ENCODE measurements at regions not wholly inside any gene's neighbourhood (a gene's known extent, or its start where the extent isn't known, plus 50 kb on each side); places are given as distances from the start of the nearest gene placed in this dataset.

DNA sequence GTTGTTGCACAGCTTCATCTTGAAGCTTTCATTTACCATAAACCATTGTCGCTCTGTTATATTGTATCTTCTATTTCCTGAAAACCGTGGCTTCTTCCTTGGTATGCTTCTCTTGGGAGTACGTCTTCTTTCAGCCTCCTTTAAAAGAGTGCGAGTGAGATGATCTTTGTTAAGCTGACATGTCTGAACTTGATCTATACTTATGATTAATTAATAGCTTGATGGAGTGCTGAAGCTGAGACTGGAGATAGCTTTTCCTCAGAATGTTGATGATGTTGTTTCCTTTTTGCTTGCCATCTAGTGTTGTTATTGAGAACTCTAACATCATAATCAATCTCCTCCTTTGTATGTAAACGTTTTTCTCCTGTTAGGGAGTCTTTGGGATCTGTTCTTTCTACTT lies 529.3 kb upstream of the SPRY2 start:
- Histone ChIP-seq H4K20me1 (replicated peaks; ENCODE audit: control insufficient read depth, extremely low read depth, insufficient read depth, low read length) (no peaks in the 10 kb centered on the region), H3K4me1 (ENCODE audit: control insufficient read depth, extremely low read depth, insufficient read depth, low read length) (peaks cover 9% of the 10 kb centered on the region), H3K27me3 (ENCODE audit: control insufficient read depth in 2 of 2, insufficient read depth in 2 of 2, low read length in 2 of 2) (no peaks in the 10 kb centered on the region), H3K9me3 (replicated peaks; ENCODE audit: control insufficient read depth, insufficient read depth, low read length) (no peaks in the 10 kb centered on the region), H3K79me2 (ENCODE audit: control insufficient read depth, insufficient read depth, low read length) (no peaks in the 10 kb centered on the region), H2AFZ (ENCODE audit: low read depth, low read length) (no peak overlapping the region), H3K4me2 (ENCODE audit: insufficient read depth, low read length) (no peak overlapping the region), H3K27ac (ENCODE audit: insufficient read depth, low read depth, low read length) (no peak overlapping the region), H3K9ac (replicated peaks; ENCODE audit: extremely low read depth, insufficient read depth, low read length) (no peak overlapping the region), H3K4me3 (replicated peaks in 1 of 3; ENCODE audit: insufficient read depth in 1 of 3, low read depth in 1 of 3, low read length in 3 of 3) (no peak overlapping the region), H3K9me1 (replicated peaks; ENCODE audit: control insufficient read depth, extremely low read depth, insufficient read depth, low read length) (no peaks in the 10 kb centered on the region), H3K36me3 (ENCODE audit: control insufficient read depth in 2 of 2, extremely low read depth in 1 of 2, insufficient read depth in 2 of 2, low read length in 2 of 2) (no peaks in the 10 kb centered on the region)
- POLR2A ChIA-PET: no interaction called here
- BruUV-seq (replicated peaks): no TSS peak
- dilution Hi-C loops (cut with MboI; ENCODE audit: extremely low pct_ligation_motif_present, low sequenced_read_pairs): no loop called here
- FAIRE-seq (peak; percentile 48), DNase-seq (ENCODE audit: low read depth, low spot score) (no peak)
- TF ChIP-seq JUN (IDR thresholded peaks at IDR 0.05; ENCODE audit: borderline replicate concordance, insufficient read depth, insufficient read length, low read depth): no peak
- TF ChIP-seq POLR2AphosphoS5 (IDR thresholded peaks at IDR 0.05; ENCODE audit: insufficient read depth, low read depth, low read length): no peak
- intact Hi-C loops (cut with micrococcal nuclease): loop anchor here (2.0 to 5.0 kb wide), 4 partner anchors 127 to 933 kb away; no protein-coding TSS in a partner anchor
- CTCF ChIA-PET: interaction anchor here (1.7 to 2.1 kb wide), 2 partner anchors 11 to 20 kb away, joined by 5 to 6 read pairs; no protein-coding TSS in a partner anchor

DNA sequence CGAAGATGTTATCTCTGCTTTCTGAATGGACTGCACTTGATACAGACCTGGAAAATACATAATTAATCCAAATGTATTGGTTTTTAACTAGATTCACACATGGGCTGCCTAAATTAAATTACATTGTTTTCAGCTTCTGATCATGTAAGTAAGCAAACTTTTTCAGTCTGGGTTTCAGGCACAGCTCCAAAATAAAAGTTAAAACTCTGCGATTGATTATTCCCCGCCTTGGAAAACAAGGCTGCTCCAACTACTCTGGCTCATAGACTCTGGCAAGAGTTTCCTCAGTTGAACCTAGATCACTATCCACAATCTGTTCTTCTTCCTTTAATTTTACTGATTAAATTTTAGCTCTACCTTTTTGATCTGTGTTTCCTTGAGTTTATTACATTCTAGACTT lies 526.0 kb upstream of the SPRY2 start:
- Histone ChIP-seq H3K27ac (ENCODE audit: insufficient read depth, low read depth, low read length) (no peak overlapping the region), H3K9me1 (replicated peaks; ENCODE audit: control insufficient read depth, extremely low read depth, insufficient read depth, low read length) (no peaks in the 10 kb centered on the region), H3K9me3 (replicated peaks; ENCODE audit: control insufficient read depth, insufficient read depth, low read length) (no peaks in the 10 kb centered on the region), H4K20me1 (replicated peaks; ENCODE audit: control insufficient read depth, extremely low read depth, insufficient read depth, low read length) (no peaks in the 10 kb centered on the region), H3K4me2 (ENCODE audit: insufficient read depth, low read length) (no peak overlapping the region), H3K9ac (replicated peaks; ENCODE audit: extremely low read depth, insufficient read depth, low read length) (no peak overlapping the region), H3K4me3 (replicated peaks in 1 of 3; ENCODE audit: insufficient read depth in 1 of 3, low read depth in 1 of 3, low read length in 3 of 3) (no peak overlapping the region), H3K4me1 (ENCODE audit: control insufficient read depth, extremely low read depth, insufficient read depth, low read length) (peaks cover 5% of the 10 kb centered on the region), H3K36me3 (ENCODE audit: control insufficient read depth in 2 of 2, extremely low read depth in 1 of 2, insufficient read depth in 2 of 2, low read length in 2 of 2) (no peaks in the 10 kb centered on the region), H3K79me2 (ENCODE audit: control insufficient read depth, insufficient read depth, low read length) (no peaks in the 10 kb centered on the region), H3K27me3 (ENCODE audit: control insufficient read depth in 2 of 2, insufficient read depth in 2 of 2, low read length in 2 of 2) (no peaks in the 10 kb centered on the region), H2AFZ (ENCODE audit: low read depth, low read length) (no peak overlapping the region)
- POLR2A ChIA-PET: no interaction called here
- intact Hi-C loops (cut with micrococcal nuclease) (no loop called here), dilution Hi-C loops (cut with MboI; ENCODE audit: extremely low pct_ligation_motif_present, low sequenced_read_pairs) (no loop called here)
- TF ChIP-seq, protein P1, sequence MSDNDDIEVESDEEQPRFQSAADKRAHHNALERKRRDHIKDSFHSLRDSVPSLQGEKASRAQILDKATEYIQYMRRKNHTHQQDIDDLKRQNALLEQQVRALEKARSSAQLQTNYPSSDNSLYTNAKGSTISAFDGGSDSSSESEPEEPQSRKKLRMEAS (IDR thresholded peaks at IDR 0.05; ENCODE audit: insufficient read depth, insufficient read length): no peak
- TF ChIP-seq MYC (IDR thresholded peaks at IDR 0.05; ENCODE audit: low read depth, low read length): no peak
- TF ChIP-seq POLR2A (IDR thresholded peaks at IDR 0.05; ENCODE audit: low read depth, low read length): no peak
- TF ChIP-seq EZH2 (IDR thresholded peaks at IDR 0.05; ENCODE audit: borderline replicate concordance, low read depth, low read length, severe bottlenecking): no peak
- BruUV-seq (replicated peaks): no TSS peak
- FAIRE-seq: no peak
- DNase-seq (ENCODE audit: low read depth, low spot score): no peak
- CTCF ChIA-PET: interaction anchor here (0.8 to 1.7 kb wide), 3 partner anchors 9 to 151 kb away, joined by 3 to 5 read pairs (median 3); no protein-coding TSS in a partner anchor

Measured in endothelial cell of umbilical vein (primary cell).